Mucosa of gallbladder (tissue), 1 donor: ENCODE measurements at regions not wholly inside any gene's neighbourhood (a gene's known extent, or its start where the extent isn't known, plus 50 kb on each side); places are given as distances from the start of the nearest gene placed in this dataset.
"Not testable (repeated sequence)": the region's sequence is repeated elsewhere in the genome, so short reads cannot be mapped to it uniquely, and the experiment has no call there.

Experiments used
- DNase-seq: peaks from one replicate; pipeline ENCODE4 v3.0.0-alpha.2; 2020; ENCODE audit warnings: low spot score
- donor health status: DM: no; HTN: no; CAD: no.

DNA sequence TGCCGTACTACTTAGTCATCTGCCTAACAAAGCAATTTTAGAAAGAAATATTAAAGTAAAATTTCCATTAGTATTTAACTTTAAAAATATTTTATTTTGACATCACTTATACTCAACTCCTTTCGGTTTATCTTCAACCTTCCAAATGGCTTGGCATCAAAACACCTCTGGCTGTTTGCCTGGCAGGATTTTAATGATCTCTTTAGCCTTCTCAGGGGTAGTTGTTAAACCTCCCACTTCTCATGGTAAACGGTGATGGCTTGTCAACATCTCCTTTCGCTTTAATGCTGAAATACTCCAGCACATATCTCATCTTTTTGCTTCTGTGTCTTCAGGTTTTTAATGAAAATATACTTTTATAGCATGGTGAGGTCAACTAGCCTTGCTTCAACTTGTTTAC lies 747.1 kb downstream of the CETN3 start:
- no peak for DNase-seq

DNA sequence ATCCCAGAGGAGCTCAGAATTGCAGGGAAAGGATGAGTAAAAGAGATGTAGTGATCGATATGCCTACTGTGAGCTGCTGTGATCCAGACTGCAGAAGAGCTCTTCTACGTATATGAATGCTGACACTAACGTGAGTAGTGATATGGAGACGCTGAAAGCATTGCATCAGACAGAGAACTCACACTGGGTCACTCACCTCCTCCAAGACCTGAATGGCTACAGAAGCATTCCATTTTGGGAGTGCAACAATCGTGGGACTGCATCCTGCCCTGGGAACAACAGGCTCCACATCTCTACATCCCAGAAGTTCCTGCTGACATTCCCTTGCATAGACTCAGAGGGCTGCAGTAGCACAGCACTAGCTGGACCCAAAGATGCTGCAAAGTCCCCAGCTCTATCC lies 755.9 kb upstream of the MEF2C start:
- no peak for DNase-seq

DNA sequence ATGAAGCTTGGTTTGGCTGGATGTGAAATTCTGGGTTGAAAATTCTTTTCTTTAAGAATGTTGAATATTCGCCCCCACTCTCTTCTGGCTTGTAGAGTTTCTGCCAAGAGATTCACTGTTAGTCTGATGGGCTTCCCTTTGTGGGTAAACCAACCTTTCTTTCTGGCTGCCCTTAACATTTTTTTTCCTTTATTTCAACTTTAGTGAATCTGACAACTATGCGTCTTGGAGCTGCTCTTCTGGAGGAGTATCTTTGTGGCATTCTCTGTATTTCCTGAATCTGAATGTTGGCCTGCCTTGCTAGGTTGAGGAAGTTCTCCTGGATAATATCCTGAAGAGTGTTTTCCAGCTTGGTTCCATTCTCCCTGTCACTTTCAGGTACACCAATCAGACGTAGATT lies 751.2 kb upstream of the MEF2C start:
- not testable (repeated sequence) for DNase-seq

DNA sequence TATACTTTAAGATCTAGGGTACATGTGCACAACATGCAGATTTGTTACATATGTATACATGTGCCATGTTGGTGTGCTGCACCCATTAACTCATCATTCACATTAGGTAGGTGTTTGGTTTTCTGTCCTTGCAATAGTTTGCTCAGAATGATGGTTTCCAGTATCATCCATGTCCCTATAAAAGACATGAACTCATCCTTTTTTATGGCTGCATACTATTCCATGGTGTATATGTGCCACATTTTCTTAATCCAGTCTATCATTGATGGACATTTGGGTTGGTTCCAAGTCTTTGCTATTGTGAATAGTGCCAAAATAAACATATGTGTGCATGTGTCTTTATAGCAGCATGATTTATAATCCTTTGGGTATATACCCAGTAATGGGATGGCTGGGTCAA lies 747.1 kb upstream of the MEF2C start:
- not testable (repeated sequence) for DNase-seq

DNA sequence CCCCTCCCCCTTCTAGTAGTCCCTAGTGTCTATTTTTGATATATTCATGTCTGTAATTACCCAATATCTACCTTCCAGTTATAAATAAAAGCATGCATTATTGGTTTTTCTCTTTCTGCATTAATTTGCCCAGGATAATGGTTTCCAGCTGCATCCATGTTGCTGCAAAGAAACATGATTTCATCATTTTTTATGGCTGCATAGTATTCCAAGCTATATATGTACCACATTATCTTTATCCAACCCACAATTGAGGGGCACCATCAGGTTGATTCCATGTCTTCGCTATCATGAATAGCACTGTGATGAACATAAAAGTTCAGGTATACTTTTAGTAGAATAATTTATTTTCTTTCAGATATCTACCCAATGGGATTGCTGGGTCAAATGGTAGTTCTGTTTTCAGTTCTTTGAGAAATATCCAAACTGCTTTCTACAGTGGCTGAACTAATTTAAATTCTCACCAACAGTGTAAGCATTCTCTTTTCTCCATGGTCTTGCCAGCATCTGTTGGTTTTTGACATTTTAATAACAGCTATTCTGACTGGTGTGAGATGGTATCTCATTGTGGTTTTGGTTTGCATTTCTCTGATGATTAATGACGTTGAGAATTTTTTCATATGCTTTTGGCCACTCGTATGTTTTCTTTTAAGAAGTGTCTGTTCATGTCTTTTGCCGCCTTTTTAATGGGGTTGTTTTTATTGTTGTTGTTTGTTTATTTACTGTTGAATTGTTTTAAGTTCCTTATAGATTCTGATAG lies 746.1 kb upstream of the MEF2C start:
- no peak for DNase-seq

DNA sequence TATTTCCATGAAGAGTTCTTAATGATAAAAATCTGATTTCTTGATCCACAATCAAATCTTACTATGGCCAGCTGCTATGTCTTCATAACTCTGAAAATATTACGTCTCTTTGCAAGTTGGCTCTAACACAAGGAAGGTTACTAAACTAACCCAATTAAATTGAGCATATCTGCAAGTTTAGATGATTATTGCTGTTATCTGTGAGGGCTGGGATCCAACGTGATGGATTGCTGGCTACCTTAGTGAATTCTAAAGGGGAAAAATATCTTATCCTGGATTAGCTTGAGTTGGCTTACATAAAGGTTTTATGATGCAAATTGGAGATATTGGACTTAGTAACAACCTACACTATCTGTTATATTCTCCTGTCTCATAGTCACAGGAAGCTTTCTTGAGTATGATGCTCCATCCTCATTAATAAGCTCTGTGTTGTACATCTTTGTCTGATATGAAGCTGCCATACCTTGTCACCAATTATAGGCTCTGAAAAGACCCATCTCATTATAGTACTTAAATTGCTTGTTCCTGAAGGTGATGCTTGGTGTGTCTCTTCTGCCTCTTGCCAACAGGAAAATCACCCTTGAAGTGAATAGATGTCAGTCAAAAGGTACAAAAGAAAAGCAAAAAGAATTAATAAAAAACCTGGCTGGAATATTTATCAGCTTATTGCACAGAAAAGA lies 733.0 kb upstream of the MEF2C start:
- no peak for DNase-seq

DNA sequence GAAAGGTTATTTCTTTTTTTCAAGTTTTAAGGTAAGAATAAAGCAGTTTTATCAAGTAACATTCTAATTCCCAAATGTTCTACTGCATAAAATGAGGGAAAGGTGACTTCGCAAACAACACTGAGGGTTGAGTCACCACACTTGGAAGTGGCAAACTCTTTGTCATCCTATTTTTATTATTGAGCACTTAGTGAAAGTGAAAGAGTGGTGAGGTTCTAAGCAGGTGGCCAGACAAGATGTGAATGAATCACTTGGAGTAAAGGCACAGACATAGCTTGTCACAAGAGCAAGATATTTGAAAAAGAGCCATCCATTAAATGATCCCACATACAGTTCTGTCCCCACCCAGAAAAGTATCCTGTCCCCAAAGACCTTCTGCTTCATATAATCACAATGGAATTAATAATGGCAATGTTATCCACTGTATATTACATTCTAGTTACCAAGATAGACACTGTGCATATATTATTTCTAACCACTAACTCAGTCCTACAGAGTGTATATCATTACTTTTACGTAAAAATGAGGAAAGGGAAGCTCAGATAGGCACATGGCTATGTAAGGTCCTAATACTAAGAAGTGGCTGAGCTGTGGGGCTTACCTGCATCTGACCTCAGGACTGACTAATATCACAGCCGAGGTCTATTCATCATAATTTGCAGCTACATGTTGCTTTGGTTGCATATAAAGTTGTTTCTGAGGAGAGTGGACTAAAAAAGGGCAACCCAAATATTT lies 730.4 kb upstream of the MEF2C start:
- no peak for DNase-seq

DNA sequence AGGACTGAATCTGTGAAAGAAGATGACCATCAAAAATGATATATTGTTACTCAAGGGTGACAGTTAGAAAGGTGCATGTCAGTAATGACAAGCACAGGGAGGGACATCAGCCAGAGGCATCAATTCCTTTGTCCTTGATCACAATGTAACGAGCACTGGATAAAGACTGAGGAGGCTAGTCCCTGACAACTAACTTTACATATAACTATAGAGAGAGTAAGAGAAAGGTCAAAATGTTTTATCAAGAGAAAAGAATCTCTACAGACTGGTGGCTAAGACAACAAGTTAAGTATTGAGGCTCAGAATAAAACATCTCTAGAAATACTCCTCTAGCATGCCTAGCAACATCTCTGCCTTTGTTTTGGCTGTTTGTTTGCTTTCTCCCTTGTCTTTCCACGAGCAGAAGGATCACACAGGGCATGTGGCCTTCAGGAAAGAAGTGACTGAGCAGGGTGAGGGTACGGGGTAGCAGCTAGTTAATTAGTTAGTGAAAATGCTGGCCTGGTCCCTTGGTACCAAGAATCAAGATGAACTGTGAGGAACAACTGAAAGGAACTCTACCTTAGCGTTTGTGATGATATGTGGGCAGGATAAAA lies 724.1 kb upstream of the MEF2C start:
- DNase-seq, result no peak

DNA sequence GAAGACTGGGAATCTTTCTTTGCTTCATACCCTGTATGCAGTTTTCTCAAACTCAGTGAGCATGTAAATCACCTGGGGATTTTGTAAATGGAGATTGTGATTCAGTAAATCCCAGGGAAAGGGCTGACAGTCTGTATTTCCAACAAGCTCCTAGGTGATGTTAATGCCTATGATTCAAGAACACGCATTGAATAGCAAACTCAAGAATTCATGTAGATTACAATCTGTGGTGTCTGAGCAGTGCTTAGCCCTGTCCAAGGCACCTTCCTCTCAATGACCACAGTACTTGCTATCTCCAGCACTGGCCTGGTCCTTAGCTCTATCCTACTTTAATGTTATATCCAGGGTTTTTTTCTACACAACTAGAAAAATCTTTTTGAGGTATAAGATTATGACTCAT lies 721.4 kb upstream of the MEF2C start:
- no peak for DNase-seq

DNA sequence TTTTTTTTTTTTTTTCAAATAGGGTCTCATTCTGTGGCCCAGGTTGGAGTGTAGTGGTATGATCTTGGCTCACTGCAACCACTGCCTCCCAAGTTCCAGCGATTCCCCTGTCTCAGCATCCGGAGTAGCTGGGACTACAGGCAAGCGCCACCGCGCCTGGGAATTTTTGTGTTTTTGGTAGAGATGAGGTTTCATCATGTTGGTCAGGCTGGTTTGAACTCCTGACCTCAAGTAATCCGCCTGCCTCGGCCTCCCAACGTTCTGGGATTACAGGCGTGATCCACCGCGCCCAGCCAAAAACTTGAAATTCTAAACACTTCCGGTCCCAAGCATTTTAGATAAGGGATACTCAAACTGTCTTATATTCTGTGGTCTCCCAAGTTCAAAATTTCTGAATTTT lies 718.9 kb upstream of the MEF2C start:
- DNase-seq, result no peak

DNA sequence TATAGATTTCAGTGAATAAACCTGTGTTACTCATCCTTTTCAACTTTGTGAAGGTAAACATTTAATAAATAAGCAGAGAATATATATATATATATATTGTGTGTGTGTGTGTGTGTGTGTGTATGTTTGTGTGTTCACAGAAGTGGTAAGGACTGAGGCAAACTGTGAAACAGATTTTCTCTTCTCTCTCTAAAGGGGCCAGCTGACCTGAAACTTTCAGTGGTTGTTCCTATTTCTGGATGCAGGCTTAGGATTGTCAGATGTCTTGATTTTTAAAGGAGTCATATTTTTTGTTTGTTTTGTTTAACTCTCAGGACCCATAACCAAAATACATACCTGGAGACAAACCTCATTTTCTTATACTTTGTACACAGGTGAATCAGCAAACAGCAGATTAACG lies 714.9 kb upstream of the MEF2C start:
- no peak for DNase-seq

DNA sequence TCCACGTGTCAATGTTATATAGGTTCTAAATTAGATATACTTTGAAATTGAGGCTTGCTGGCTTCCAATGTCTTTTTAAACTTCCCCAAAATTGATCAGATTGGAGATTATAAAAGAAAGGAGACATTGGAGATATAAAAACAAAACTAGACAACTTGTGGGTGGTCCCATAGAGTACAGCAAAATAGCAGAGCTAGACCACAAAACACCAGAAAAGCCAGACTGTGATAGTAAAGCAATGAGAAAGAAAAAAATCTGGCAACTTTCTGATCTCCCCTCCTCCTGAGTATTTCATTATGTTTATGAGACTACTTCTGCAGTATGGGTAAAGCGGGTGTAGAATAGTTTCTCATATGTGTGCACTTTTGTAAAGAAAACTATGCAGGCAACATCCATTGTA lies 713.8 kb upstream of the MEF2C start:
- DNase-seq, result no peak

DNA sequence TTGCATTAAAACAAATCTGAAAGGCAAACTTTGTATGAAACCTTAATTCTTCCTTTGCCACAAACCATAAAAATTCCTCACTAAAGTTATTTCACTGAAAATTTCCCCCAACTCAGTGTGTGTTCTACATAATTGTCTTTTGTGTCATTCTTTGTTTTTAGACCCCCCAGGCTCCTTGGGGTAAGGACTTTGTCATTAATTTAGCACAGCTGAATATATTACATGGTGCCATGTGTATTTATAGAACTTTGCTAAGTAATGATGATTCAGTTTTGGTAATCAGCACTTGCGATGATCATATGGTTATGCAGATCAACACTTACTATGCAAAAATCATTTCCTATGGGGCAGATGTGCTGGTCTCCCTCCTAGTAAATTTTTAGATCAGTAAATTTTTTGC lies 712.1 kb upstream of the MEF2C start:
- no peak for DNase-seq

DNA sequence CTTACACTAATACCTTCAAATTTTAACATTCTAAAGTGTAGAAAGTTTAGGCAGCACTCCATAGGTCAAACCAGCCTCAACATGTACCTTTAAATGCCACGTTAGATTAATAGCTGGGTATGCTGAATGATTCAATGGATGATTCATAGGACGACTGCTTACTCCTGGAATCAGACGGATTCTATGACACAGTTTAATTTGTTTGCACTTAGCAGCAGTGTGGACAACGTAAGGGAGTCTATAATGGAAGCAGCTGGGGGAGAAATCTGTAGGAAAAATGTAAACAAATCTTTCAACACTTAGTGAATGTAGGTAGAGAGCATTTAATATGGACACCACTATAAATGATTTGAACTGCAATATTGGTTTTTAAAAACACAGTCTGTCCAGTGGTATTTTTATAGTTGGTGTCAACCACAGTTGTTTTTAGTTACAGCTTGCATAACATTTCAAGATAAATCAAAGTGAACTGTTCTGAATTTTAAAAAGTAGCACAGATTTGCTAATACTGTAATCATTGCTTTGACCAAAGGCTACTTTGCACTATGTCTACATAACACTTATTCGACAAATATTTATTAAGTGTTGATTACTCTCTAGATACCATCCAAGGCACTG lies 701.5 kb upstream of the MEF2C start:
- no peak for DNase-seq

DNA sequence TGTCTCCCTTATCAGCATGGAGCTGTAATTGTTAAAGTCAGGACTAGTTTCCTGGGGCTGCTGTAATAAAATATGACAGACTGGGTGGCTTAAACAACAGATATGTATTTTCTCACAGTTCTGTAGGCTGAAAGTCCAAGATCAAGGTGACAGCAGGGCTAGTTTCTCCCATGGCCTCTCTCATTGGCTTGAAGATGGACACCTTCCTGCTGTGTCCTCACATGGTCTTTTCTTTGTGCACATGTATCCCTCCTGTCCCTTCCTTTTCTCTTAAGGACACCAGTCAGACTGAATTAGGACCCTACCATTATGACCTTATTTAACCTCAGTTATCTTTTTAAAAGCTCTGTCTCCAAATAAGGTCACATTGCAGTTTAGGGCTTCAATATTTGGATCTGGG lies 700.5 kb upstream of the MEF2C start:
- no peak for DNase-seq

DNA sequence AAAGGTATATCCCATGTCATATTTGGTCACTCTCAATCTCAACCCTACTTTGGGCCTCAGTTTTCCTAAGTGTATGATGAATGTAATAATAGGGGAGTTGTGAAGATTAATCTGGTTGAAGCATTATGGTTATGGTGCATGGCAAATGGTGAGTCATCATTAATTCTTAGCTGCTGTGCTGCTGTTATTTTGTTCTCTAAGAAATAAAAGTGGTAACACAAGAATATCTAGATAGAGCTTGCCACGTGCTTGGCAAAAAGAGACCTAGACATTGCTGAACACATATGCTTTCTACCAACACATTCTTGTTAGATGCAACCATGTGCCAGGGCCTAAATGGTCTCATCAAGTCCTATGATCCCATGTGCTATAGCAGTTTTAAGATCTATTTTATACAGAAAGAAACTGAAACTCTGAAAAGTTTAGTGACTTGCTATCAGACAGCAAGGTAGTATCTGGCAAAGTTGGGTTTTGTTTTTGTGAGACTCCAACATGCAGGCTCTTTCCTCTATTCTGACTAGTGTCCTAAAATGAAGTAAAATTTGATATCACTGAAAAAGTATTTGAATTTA lies 699.9 kb upstream of the MEF2C start:
- no peak for DNase-seq

DNA sequence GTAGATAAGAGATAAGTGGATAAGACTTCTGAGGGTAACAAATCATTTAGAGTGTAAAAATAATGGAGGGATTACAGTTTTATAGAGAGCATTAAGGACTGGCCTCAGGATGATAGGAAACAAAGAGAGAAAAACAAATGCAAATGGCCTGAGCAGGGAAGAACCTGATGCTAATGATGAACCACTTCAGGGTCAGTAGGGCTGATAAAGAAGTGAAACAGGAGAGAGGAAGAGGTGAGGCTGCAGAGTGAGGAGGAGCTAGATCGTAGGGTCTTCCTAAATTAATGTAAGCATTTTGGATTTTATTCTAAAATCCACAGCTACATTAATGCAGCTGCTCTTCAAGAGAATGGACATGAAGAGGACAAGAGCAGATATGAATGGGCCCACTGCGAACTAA lies 698.0 kb upstream of the MEF2C start:
- DNase-seq, result no peak

DNA sequence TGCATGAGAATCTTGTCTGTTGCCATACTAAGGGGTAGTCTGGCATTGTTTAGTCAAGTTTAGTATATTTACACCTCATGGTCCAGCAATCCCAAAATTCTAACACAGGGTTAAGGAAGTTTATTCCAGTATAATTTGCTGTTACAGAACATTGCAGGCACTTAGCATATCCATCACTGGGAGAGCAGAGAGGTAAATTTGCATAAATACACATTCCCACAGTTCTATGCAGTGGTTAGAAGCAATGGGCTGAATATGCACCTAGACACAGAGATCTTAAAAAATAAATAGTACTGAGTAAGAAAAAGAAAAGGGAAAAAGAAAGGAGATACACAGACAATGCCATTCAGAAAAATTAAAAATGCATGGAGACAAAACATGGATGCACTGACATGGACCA lies 692.3 kb upstream of the MEF2C start:
- DNase-seq, result no peak

DNA sequence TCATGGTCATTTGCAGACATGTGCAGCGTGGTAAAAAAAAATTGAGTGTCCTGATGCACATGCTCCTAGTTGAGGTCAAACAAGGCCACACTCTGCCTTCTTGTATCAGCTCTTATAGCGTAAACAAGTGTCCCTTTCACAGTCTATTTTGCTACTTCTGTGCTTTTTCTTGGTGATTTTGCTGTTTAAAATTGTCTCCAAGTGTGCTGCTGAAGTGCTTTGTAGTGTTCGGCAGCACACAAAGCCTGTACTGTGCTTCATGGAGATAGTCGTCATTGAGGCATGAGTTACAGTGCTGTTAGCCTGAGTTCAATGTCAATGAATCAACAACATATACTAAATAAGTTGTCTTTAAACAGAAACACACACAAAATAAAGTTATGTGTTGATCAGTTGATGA lies 690.4 kb upstream of the MEF2C start:
- DNase-seq, result no peak

DNA sequence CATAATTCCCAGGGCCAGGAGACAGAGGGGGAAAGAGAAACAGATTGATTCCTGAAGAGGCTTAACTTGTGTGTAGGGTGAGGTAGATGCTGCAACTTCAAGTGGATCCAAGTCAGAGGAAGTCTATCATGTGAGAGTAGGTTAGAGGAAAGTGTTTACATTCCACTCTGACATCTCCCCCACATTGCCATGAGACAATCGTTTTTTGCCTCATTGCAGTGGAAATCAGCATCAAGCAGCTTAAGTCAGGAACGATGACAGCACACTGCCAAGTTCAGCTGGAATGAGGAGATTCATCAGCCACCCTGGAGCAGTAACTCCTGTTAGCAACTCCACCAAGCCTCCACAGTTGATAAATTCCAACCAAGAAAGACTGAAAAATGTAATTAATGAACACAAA lies 689.7 kb upstream of the MEF2C start:
- no peak for DNase-seq

DNA sequence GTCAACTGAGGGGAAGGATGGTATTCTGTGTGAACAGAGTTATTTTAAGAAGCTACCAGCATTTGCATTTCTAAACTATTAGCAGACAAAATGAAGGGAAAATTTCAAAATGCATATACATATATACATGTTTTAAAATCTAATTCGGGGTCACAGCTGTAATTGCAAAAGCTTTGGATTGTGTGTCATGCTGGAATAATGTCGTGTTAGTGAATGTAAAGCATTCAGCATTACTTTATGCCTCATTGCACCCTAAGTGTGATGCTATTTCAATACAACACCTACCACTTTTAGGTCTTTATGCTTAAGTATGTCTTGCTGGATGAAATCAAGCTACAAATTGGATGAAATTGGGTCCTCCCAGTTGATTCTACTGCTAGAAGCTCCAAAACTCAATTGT lies 687.6 kb upstream of the MEF2C start:
- DNase-seq, result no peak

DNA sequence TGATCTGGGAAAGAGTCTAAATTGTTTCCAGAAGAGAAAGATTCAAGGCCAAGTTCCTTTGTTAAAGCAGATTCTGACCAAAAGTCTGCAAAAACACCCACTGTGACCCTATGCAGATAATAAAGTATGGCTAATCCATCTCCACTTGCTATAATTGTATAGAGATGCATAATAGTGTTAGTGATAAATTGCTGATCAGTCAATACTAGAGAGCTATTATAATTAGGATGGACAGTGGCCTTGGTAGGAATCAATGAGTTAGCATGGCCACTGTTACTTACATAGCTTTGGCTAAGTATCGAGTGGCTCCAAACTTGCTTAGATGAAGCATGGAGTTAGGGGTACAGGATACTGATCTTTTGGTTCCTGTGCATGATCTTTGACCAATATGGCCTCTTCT lies 683.4 kb upstream of the MEF2C start:
- no peak for DNase-seq
